ENCODE measurements at regions not wholly inside any gene's neighbourhood (a gene's known extent, or its start where the extent isn't known, plus 50 kb on each side); places are given as distances from the start of the nearest gene placed in this dataset.

DNA sequence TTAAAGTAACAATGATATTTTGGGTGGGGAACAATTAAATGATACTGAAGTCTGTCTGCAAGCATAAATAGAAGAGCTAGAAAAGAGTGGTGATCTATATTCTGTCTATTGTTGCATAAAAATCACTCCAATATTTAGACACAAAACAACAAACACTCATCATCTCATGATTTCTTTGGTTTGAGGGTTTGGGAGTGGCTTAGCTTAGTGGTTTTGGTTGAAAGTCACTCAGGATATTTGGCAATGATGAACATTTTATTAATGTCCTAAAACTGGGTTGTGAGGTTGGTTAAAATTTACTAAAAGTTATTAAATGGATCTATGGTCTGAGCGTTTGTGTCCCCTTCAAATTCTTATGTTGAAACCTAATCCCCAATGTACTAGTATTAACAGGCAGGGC, 54.7 kb upstream of the EGFR start:
- no peak for DNase-seq

DNA sequence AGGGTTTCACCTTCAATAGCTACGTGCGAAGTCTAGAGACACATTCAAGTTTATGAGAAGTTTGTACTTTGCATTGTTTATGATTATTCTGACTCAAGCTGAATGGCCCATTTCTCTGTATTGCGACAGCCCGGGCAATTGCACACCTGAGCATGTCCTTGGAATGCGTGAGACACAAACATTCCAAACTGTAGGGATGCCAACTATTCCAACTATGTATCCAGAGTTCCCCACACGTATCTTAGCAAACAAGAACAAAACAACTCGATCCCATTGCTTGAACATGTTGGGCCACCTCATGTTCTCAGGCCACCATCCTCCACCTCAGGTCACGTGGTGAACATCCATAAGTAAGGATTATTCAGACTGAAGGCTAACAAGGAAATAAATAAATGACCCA, 51.4 kb upstream of the EGFR start:
- no peak for DNase-seq

DNA sequence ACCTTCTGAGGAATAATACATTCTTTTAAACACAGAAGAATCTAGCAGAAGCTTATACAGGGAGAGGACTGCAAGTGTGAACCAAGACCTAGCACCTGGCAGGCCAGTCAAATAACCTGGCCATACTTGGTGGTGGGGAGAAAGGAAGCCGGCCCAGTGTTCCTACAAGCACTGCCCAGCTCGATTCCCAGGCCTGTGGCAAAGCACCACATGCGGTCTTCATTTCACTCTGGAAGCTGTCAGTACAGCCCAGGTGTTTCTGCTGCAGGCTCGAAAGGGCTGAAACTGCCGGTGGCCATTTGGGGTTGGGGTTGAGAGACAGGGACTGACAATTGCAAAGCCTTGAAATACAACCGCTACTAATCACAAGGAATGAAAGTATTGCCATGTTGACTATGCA, 50.8 kb upstream of the EGFR start:
- DNase-seq = no peak
